ENCODE measurements at regions not wholly inside any gene's neighbourhood (a gene's known extent, or its start where the extent isn't known, plus 50 kb on each side); places are given as distances from the start of the nearest gene placed in this dataset.

- Mint-ChIP-seq H3K9me3 (peaks cover 3% of the 10 kb centered on the region), H3K27me3 (ENCODE audit: insufficient read depth, low read depth) (peaks cover 2% of the 10 kb centered on the region), H3K27ac (peak overlapping the region; percentile 62), H3K4me1 (peaks cover 24% of the 10 kb centered on the region), H3K4me3 (no peak overlapping the region), H3K36me3 (no peaks in the 10 kb centered on the region)
- no peak for TF ChIP-seq CTCF (IDR thresholded peaks at IDR 0.05)
- no peak for TF ChIP-seq EZH2phosphoT487 (IDR thresholded peaks at IDR 0.05)
- TF ChIP-seq EZH2 (IDR thresholded peaks at IDR 0.05), result no peak
- no peaks in the 10 kb centered on the region for H3K9me3 ChIP-seq (ENCODE audit: low read depth)
- H2AFZ ChIP-seq (replicated peaks), result no peak overlapping the region
- no peaks in the 10 kb centered on the region for H3K36me3 ChIP-seq
- no peak for DNase-seq (ENCODE audit: low spot score)
- no peak overlapping the region for H3K9ac ChIP-seq
- no peak overlapping the region for H3K4me3 ChIP-seq
- no peak overlapping the region for H3K4me2 ChIP-seq
- H3F3A ChIP-seq (ENCODE audit: low read depth), result peaks cover 11% of the 10 kb centered on the region
- H3K4me1 ChIP-seq, result peaks cover 26% of the 10 kb centered on the region
- H3K79me2 ChIP-seq (ENCODE audit: low read depth), result no peaks in the 10 kb centered on the region
- H4K20me1 ChIP-seq (ENCODE audit: low read depth), result no peaks in the 10 kb centered on the region
- H3K27ac ChIP-seq, result no peak overlapping the region
- no peaks in the 10 kb centered on the region for H3K27me3 ChIP-seq
Observed at GRCh38 chr16:47984669-47985068, 171.1 kb downstream of the ABCC12 start.

- TF ChIP-seq CTCF (IDR thresholded peaks at IDR 0.05) (no peak), EZH2 (IDR thresholded peaks at IDR 0.05) (no peak), EZH2phosphoT487 (IDR thresholded peaks at IDR 0.05) (no peak)
- no peak for DNase-seq (ENCODE audit: low spot score)
- H3K4me3 Mint-ChIP-seq, result no peak overlapping the region
- H3F3A ChIP-seq (ENCODE audit: low read depth), result peaks cover 12% of the 10 kb centered on the region
- H3K9me3 ChIP-seq (ENCODE audit: low read depth), result no peaks in the 10 kb centered on the region
- no peak overlapping the region for H3K9ac ChIP-seq
- no peaks in the 10 kb centered on the region for H3K79me2 ChIP-seq (ENCODE audit: low read depth)
- H3K4me1 ChIP-seq, result peaks cover 31% of the 10 kb centered on the region
- no peaks in the 10 kb centered on the region for H4K20me1 ChIP-seq (ENCODE audit: low read depth)
- no peaks in the 10 kb centered on the region for H3K9me3 Mint-ChIP-seq
- H3K27me3 Mint-ChIP-seq (ENCODE audit: insufficient read depth, low read depth), result peaks cover 2% of the 10 kb centered on the region
- H3K27ac Mint-ChIP-seq, result peak overlapping the region; percentile 62
- no peaks in the 10 kb centered on the region for H3K36me3 Mint-ChIP-seq
- no peak overlapping the region for H3K4me3 ChIP-seq
- peaks cover 29% of the 10 kb centered on the region for H3K4me1 Mint-ChIP-seq
- H3K27ac ChIP-seq, result no peak overlapping the region
- H2AFZ ChIP-seq (replicated peaks), result no peak overlapping the region
- no peaks in the 10 kb centered on the region for H3K36me3 ChIP-seq
- H3K4me2 ChIP-seq, result no peak overlapping the region
- H3K27me3 ChIP-seq, result no peaks in the 10 kb centered on the region
Observed at GRCh38 chr16:47983999-47984580, 171.7 kb downstream of the ABCC12 start.

GRCh38 chr16:47980212-47980611, 175.6 kb downstream of the ABCC12 start:
- Mint-ChIP-seq H3K27ac (peak overlapping the region; percentile 20), H3K4me3 (no peak overlapping the region), H3K36me3 (no peaks in the 10 kb centered on the region), H3K9me3 (no peaks in the 10 kb centered on the region), H3K4me1 (peaks cover 36% of the 10 kb centered on the region), H3K27me3 (ENCODE audit: insufficient read depth, low read depth) (peaks cover 2% of the 10 kb centered on the region)
- H2AFZ ChIP-seq (replicated peaks), result no peak overlapping the region
- peaks cover 20% of the 10 kb centered on the region for H3F3A ChIP-seq (ENCODE audit: low read depth)
- TF ChIP-seq EZH2phosphoT487 (IDR thresholded peaks at IDR 0.05), result no peak
- no peak for TF ChIP-seq EZH2 (IDR thresholded peaks at IDR 0.05)
- no peak for TF ChIP-seq CTCF (IDR thresholded peaks at IDR 0.05)
- H3K9ac ChIP-seq, result no peak overlapping the region
- H4K20me1 ChIP-seq (ENCODE audit: low read depth), result no peaks in the 10 kb centered on the region
- no peaks in the 10 kb centered on the region for H3K79me2 ChIP-seq (ENCODE audit: low read depth)
- no peaks in the 10 kb centered on the region for H3K9me3 ChIP-seq (ENCODE audit: low read depth)
- no peak overlapping the region for H3K4me2 ChIP-seq
- H3K27ac ChIP-seq, result no peak overlapping the region
- no peak overlapping the region for H3K4me3 ChIP-seq
- peaks cover 39% of the 10 kb centered on the region for H3K4me1 ChIP-seq
- H3K27me3 ChIP-seq, result no peaks in the 10 kb centered on the region
- no peak for DNase-seq (ENCODE audit: low spot score)
- H3K36me3 ChIP-seq, result no peaks in the 10 kb centered on the region
